H1 (cell line): ENCODE measurements at regions not wholly inside any gene's neighbourhood (a gene's known extent, or its start where the extent isn't known, plus 50 kb on each side); places are given as distances from the start of the nearest gene placed in this dataset.

Experiments
- CBX8 ChIP-seq: fragments of 300-800, 300-1000 bp; sonication (generic); IDR thresholded peaks from 2 replicates; pipeline ENCODE4 v1.7.1; 2016; ENCODE audit warnings: low read depth, low read length, borderline replicate concordance
- GTF2F1 ChIP-seq: IDR thresholded peaks from 2 replicates; pipeline ENCODE4 v1.6.1; 2012; ENCODE audit warnings: low read depth, low read length, improper control_type of control experiment, borderline replicate concordance
- POU5F1 ChIP-seq: IDR thresholded peaks from 2 replicates; pipeline ENCODE4 v1.6.1; 2011; ENCODE audit warnings: low read depth, mild to moderate bottlenecking, low read length, moderate library complexity
- RBBP5 ChIP-seq: IDR thresholded peaks from 2 replicates; pipeline ENCODE4 v1.7.1; 2012; ENCODE audit warnings: low read depth, mild to moderate bottlenecking, inconsistent platforms, low read length, moderate library complexity, borderline replicate concordance
- TBP ChIP-seq: IDR thresholded peaks from 2 replicates; pipeline ENCODE4 v1.6.1; 2011; ENCODE audit warnings: low read depth, low read length, improper control_type of control experiment

DNA sequence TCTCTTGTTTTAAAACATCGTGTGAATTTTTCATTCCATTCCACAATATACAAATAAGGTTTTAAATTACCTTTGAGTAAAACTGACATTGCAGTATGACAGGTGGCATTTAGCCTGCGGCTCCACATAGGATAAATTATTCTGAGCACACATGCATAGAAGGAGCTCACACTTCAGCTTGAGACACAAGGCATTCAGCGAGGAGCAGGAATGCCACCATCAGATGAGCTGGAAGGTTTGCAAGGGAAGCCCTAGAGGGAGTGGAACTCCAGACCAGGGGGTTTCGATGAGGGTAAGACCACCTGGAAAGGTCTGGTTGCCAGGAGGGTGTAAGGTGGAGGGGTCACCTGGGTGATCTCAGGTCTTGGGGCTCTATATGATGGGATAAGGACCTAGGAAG lies 259.0 kb upstream of the ADRA1B start (continued):
- TF ChIP-seq TBP (no peak), POU5F1 (no peak), GTF2F1 (no peak), RBBP5 (no peak), CBX8 (no peak)
